ENCODE measurements at regions not wholly inside any gene's neighbourhood (a gene's known extent, or its start where the extent isn't known, plus 50 kb on each side); places are given as distances from the start of the nearest gene placed in this dataset.

- no peak for DNase-seq
Measured at GRCh38 chr15:31842532-31843195, 187.7 kb upstream of the CHRNA7 start.

- DNase-seq: no peak
Measured at GRCh38 chr15:31843426-31844055, 186.8 kb upstream of the CHRNA7 start.

- DNase-seq: no peak
Measured at GRCh38 chr15:31845791-31846190, 184.5 kb upstream of the CHRNA7 start.

GRCh38 chr15:31847961-31848360 is 182.4 kb upstream of the CHRNA7 start:
- DNase-seq: no peak

- DNase-seq: no peak
Measured at GRCh38 chr15:31848621-31849020, 181.7 kb upstream of the CHRNA7 start.

GRCh38 chr15:31852933-31853799 is 177.1 kb upstream of the CHRNA7 start:
- no peak for DNase-seq

GRCh38 chr15:31856581-31856980 is 173.7 kb upstream of the CHRNA7 start:
- no peak for DNase-seq

GRCh38 chr15:31857194-31857593 is 173.1 kb upstream of the CHRNA7 start:
- DNase-seq: no peak

- DNase-seq: no peak
Measured at GRCh38 chr15:31858026-31858425, 172.3 kb upstream of the CHRNA7 start.

GRCh38 chr15:31866248-31866647 is 164.1 kb upstream of the CHRNA7 start:
- DNase-seq: no peak

GRCh38 chr15:31867536-31868442 is 162.5 kb upstream of the CHRNA7 start:
- DNase-seq: peak; percentile 74

- no peak for DNase-seq
Measured at GRCh38 chr15:31869686-31870307, 160.5 kb upstream of the CHRNA7 start.

GRCh38 chr15:31870328-31871165 is 159.8 kb upstream of the CHRNA7 start, which contains the start of gene OTUD7A:
Gene OTUD7A, minus strand, starts transcription at chr15:31870673.
- peak; percentile 88 for DNase-seq

- DNase-seq: no peak
Measured at GRCh38 chr15:31871166-31871886, 159.0 kb upstream of the CHRNA7 start.

GRCh38 chr15:31871887-31872281 is 158.4 kb upstream of the CHRNA7 start:
- DNase-seq: no peak

GRCh38 chr15:31887246-31887645 is 143.1 kb upstream of the CHRNA7 start:
- no peak for DNase-seq

- no peak for DNase-seq
Measured at GRCh38 chr15:31892513-31892912, 137.8 kb upstream of the CHRNA7 start.

- DNase-seq: no peak
Measured at GRCh38 chr15:31893780-31894179, 136.5 kb upstream of the CHRNA7 start.

- no peak for DNase-seq
Measured at GRCh38 chr15:31897746-31898145, 132.6 kb upstream of the CHRNA7 start.

- DNase-seq: no peak
Measured at GRCh38 chr15:31901501-31901900, 128.8 kb upstream of the CHRNA7 start.

GRCh38 chr15:31905054-31905453 is 125.3 kb upstream of the CHRNA7 start:
- DNase-seq: no peak
